ENCODE measurements at regions not wholly inside any gene's neighbourhood (a gene's known extent, or its start where the extent isn't known, plus 50 kb on each side); places are given as distances from the start of the nearest gene placed in this dataset.

DNA sequence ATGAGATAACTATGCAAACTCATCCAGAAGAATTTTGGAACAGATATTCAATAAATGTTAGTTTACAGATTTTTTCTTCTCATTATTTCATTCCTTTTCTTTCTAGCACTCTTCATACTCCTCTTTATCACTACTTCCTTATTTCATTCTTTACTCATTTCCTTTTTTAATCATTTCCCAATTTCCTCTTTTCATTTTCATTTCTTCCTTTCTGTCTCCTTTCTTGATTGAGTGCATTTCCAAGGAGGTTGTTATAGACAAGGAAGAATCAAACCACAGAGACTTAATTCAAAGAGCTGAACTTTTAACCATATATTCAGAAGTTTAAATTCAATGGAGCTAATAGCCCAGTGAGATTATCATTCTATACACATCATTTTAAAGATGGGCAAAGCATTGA, 600.7 kb downstream of the ARAP2 start:
- no peak for DNase-seq

DNA sequence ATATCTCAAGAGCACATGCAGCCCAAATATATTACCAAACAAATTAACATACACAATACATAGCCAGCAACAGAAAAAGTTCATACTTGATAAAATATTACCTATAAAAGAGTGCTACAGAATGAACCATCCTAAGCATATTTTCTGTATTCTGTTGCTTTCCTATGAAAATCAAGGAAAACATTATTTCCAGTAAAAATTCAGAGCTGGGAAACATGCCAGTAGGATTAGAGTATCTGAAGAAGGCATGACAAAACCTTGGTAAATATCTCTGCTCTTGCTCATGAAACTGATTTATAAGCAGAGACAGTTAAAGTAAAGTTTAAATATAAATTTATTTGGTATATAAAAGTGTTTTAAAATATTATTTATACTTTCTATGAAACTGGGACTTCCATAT, 599.7 kb downstream of the ARAP2 start:
- no peak for DNase-seq

GRCh38 chr4:35649011-35649410, 595.3 kb downstream of the ARAP2 start:
- DNase-seq = no peak

DNA sequence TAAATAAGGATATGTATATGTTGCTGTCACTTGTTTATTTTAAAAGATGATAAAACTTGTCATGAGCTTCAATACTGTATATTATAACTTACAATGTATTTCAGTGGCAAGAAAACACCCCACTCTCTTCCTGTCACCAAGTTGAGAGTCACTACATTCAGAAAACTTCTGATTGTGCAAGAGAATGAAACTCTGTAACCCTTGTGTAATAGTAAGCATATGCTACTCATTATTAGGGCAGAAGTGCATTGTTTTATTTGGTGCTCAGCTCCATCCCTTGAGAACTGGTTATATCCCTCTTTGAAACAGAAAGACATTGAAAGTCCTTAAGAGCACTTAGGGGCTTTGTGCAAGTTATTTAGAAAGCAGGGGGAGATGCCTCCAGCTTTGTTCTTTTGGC, 594.5 kb downstream of the ARAP2 start:
- no peak for DNase-seq

DNA sequence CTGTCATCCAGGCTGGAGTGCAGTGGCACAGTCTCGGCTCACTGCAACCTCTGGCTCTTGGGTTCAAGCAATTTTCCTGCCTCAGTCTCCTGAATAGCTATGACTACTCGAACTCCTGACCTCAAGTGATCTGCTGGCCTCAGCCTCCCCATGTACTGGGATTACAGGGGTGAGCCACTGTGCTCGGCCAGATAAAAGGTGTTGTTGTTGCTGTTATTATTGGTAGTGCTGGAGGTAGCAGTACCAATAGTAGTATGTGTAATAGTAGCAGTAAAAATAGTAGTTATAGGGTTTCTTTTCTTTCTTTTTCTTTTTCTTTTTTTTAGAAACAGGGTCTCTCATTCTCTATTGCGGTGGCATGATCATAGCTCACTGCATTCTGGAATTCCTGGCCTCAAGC, 592.1 kb downstream of the ARAP2 start:
- no peak for DNase-seq

- DNase-seq = no peak
Observed at GRCh38 chr4:35653451-35653850, 590.9 kb downstream of the ARAP2 start.

GRCh38 chr4:35673137-35673536, 571.2 kb downstream of the ARAP2 start:
- DNase-seq = no peak

GRCh38 chr4:35684755-35685154, 559.6 kb downstream of the ARAP2 start:
- no peak for DNase-seq

- peak; percentile 7 for DNase-seq
Observed at GRCh38 chr4:35689870-35690269, 554.4 kb downstream of the ARAP2 start.

GRCh38 chr4:35690271-35690670, 554.0 kb downstream of the ARAP2 start:
- DNase-seq = no peak

DNA sequence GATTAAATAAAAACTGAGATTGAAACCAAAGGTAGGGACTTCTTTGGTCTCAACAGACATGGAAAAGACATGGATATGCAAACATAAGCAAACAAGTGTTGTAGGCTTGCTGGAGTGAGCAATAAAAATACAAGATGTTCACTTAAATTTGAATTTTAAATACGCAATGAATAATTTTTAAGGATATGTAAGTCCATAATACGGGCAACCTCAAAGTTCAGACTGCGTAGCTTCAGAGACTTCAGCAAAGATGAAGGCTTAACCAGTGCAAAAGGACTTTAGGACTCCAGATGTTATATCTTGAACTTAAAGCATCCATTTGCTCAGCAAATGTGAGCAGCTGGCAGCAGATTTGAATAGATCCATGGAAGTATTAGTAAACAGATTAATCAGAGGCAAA, 549.3 kb downstream of the ARAP2 start:
- DNase-seq = no peak

- no peak for DNase-seq
Observed at GRCh38 chr4:35695421-35695820, 548.9 kb downstream of the ARAP2 start.

DNA sequence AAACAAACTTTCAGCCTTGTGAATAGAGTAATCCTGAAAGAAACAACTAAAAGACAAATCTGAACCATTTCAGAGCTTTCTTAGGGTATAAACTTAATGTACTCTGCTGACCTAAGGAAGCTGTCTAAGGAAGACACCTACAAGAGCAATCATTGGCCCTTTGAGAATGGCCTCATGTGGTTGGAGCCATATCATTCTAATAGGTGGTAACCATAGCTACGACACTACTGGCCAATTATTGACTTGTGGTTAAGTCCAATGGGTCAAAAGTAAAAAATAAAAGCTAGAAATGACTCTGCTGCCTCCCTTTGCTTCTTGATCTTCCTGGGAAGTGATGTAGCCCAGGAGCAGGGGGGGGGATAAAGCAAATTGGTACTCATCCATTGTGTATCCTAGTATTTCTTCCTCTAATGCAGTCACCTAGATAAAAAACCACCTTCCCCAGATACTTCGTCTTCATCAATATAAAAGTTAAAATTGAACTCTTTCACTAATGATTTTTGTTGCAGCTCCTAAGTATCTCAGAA, 547.0 kb downstream of the ARAP2 start:
- no peak for DNase-seq

DNA sequence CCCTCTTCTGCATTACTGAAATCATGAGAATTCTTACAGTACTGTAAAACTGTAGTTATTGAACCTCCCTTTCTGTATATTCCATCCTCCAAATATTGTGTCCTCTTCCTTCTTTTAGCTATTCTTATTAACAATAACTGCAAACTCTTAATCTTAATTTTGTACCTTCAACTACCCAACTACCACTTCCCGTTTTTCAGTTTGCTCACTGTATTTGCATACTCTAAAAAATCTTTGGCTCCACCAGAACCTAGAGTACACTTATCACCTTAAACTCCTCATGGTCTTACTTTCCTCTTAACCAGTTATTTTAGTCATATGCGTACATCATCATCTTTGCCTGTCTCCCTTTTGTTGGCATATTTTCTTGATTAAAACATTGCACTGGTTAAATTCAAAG, 543.7 kb downstream of the ARAP2 start:
- DNase-seq = no peak

DNA sequence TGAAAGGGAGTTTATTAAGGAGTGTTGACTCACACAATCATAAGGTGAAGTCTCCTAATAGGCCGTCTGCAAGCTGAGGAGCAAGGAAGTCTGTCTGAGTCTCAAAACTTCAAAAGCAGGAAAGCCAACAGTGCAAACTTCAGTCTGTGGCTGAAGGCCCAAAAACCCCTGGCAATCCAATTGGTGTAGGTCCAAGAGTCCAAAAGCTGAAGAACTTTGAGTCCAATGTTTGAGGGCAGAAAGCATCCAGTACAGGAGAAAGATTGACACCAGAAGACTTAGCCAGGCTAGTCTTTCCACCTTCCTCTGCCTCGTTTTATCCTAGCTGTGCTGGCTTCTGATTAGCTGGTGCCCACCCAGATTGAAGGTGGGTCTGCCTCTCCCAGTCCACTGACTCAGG, 535.2 kb downstream of the ARAP2 start:
- no peak for DNase-seq

GRCh38 chr4:35710343-35710742, 534.0 kb downstream of the ARAP2 start:
- DNase-seq = no peak

GRCh38 chr4:35711127-35711526, 533.2 kb downstream of the ARAP2 start:
- DNase-seq = no peak

DNA sequence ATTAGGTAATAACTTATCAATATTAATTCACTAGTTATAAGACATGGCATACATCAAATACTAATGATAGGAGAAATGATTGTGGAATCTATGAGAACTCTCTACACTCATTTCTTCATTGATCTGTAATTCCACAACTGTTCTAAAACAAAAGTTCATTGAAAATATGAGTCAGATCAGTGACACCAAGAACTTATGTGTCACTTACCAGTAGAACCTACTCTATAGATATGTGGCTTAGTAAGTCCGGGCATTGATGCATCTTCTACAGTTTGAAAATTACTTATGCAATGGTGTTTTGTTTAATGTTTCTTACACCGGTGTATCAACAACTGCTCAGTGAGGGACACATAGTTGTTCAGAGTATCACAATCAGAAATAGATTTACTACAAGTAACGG, 520.3 kb downstream of the ARAP2 start:
- no peak for DNase-seq

DNA sequence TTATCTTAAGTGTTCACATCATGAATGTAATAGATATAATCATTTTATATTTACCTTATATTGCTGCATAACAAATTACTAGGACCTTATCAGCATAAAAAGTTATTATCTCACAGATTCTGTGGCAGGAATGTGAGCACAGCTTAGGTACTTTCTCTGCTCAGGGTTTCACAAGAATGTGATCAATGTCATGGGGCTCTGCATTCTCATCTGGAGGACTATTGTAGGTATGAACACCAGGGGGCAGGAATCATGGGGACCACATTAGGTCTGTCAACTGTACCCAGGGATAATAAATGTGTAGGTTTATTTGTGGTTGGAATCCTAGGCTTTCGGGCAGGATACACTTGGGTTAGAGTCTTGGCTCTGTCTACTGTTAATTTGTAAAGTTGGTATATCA, 519.2 kb downstream of the ARAP2 start:
- no peak for DNase-seq

- no peak for DNase-seq
Observed at GRCh38 chr4:35730414-35730813, 513.9 kb downstream of the ARAP2 start.

DNA sequence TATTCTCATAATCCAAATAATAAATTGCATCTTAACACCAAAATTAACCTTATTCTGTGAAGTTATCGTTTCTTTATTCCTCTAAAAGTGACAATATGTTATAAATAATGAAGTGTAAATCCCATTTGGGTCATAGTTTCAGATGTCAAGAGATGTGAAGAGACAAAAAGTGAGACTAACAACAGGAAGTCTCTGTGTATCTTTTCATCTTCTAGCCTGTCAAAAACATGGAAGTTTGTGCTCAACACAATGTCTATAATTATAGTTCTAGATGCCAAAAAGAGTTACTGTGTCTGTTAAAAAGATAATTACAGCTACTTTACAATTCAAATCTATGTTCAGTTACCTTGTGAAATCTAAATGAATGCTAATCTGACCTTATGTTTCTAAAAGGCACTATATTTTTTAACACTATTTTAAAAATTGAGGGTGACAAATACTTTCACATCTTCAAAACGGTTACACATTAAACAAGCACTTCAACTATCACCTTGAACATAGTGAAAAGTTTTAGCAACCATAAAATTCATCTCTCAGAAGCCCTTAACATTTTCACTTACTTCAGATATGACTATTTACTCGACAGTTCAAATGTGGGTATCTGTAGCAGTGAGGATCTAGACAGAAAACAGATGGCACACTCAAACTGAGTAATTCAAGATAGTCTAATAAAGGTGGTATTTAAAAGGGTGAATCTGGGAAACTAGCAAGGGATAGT, 509.8 kb downstream of the ARAP2 start:
- DNase-seq = peak; percentile 3

GRCh38 chr4:35739308-35739707, 505.0 kb downstream of the ARAP2 start:
- DNase-seq = no peak

GRCh38 chr4:35754047-35754446, 490.3 kb downstream of the ARAP2 start:
- no peak for DNase-seq

GRCh38 chr4:35757836-35758235, 486.5 kb downstream of the ARAP2 start:
- no peak for DNase-seq

DNA sequence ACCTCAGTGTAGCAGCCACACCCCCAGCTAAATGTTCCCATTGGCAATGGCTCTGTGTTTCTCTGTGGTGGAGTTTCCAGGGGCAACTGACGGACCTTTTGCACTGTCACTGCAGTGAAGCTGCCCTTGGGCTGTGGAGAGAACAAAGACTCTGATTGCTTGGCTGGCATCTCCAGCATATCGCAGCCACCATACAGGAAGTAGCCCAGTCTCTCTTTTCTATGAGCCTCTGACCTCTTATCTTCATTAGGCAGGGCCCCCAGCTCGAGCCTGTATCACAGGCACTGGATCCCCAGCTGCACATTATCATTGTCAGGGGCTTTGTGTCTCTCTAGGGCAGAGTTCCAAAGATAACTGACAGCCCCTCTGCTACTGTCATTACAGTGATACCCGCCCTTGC, 483.5 kb downstream of the ARAP2 start:
- DNase-seq = peak; percentile 41

Data from NCI-H69 (cell line).